ENCODE measurements at regions not wholly inside any gene's neighbourhood (a gene's known extent, or its start where the extent isn't known, plus 50 kb on each side); places are given as distances from the start of the nearest gene placed in this dataset.

DNA sequence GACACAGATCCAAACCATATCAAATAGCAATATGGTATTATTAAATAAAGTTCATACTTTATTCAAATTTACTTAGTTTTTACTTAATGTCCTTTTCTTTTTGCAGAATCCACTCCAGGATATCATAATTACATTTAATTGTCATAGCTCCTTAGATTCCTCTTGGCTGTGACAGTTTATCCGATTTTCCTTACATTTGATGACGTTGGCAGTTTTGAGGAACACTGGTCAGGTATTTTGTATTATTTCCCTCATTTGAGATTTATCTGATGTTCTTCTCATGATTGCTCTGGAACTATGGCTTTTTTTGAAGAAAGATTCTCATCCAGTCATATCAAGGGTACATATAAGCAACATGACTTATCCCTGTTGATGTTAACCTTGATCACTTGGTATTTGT is 198.3 kb upstream of the STAC start:
- TF ChIP-seq, protein P1, sequence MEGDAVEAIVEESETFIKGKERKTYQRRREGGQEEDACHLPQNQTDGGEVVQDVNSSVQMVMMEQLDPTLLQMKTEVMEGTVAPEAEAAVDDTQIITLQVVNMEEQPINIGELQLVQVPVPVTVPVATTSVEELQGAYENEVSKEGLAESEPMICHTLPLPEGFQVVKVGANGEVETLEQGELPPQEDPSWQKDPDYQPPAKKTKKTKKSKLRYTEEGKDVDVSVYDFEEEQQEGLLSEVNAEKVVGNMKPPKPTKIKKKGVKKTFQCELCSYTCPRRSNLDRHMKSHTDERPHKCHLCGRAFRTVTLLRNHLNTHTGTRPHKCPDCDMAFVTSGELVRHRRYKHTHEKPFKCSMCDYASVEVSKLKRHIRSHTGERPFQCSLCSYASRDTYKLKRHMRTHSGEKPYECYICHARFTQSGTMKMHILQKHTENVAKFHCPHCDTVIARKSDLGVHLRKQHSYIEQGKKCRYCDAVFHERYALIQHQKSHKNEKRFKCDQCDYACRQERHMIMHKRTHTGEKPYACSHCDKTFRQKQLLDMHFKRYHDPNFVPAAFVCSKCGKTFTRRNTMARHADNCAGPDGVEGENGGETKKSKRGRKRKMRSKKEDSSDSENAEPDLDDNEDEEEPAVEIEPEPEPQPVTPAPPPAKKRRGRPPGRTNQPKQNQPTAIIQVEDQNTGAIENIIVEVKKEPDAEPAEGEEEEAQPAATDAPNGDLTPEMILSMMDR (IDR thresholded peaks at IDR 0.05) = no peak
- TF ChIP-seq POLR2A (IDR thresholded peaks at IDR 0.05) = no peak
